Heart left ventricle (tissue), 16 donors: ENCODE measurements at regions not wholly inside any gene's neighbourhood (a gene's known extent, or its start where the extent isn't known, plus 50 kb on each side); places are given as distances from the start of the nearest gene placed in this dataset.
"Not testable (repeated sequence)": the region's sequence is repeated elsewhere in the genome, so short reads cannot be mapped to it uniquely, and the experiment has no call there.

Experiments used
- ATAC-seq, 4 donors: fragments of 200-7000 bp; cut with Tn5 transposase; one replicate each; pipeline ENCODE4 v1.9.1; 2020 to 2022; ENCODE audit warnings: moderate library complexity in 4 of 4, mild to moderate bottlenecking in 3 of 4, moderate number of reproducible peaks in 1 of 4
- DNase-seq, 5 donors: peaks; one replicate each; pipeline ENCODE4 v3.0.0-alpha.2; 2020
- H3K27ac ChIP-seq, 12 donors: fragments of 200-600 bp; sonication (generic) in 4 of 12; one replicate each; pipeline versions ENCODE4 v1.5.0 to v1.8.0; 2016 to 2022; ENCODE audit warnings: mild to moderate bottlenecking in 2 of 12
- H3K27me3 ChIP-seq, 9 donors: fragments of 200-600 bp; sonication (generic) in 2 of 9; one replicate each; pipeline versions ENCODE4 v1.5.1 to v1.8.0; 2016 to 2022; ENCODE audit warnings: mild to moderate bottlenecking in 3 of 9
- H3K36me3 ChIP-seq, 9 donors: fragments of 200-600 bp; sonication (generic) in 2 of 9; one replicate each; pipeline versions ENCODE4 v1.5.0 to v1.8.0; 2018 to 2022; ENCODE audit warnings: mild to moderate bottlenecking in 2 of 9
- H3K4me1 ChIP-seq, 12 donors: fragments of 200-600 bp; sonication (generic) in 4 of 12; one replicate each; pipeline versions ENCODE4 v1.5.0 to v1.8.0; 2016 to 2022; ENCODE audit warnings: mild to moderate bottlenecking in 3 of 12
- H3K4me3 ChIP-seq, 12 donors: fragments of 200-600 bp; sonication (generic) in 4 of 12; one replicate each; pipeline versions ENCODE4 v1.5.0 to v1.8.0; 2017 to 2022; ENCODE audit warnings: mild to moderate bottlenecking in 9 of 12, moderate library complexity in 4 of 12
- H3K9me3 ChIP-seq, 12 donors: fragments of 200-600 bp; sonication (generic) in 4 of 12; one replicate each; pipeline versions ENCODE4 v1.5.0 to v1.8.0; 2016 to 2022; ENCODE audit warnings: mild to moderate bottlenecking in 1 of 12
- CTCF ChIP-seq, 12 donors: fragments of 200-600 bp; sonication (generic) in 4 of 12; IDR thresholded peaks; one replicate each; pipeline versions ENCODE4 v1.5.0 to v1.8.0; 2018 to 2022; ENCODE audit warnings: antibody characterized with exemption in 12 of 12, mild to moderate bottlenecking in 5 of 12
- POLR2A ChIP-seq, 2 donors: fragments of 450-650 bp; IDR thresholded peaks; one replicate each; pipeline ENCODE4 v1.6.1; 2017; ENCODE audit warnings: antibody characterized with exemption in 2 of 2, mild to moderate bottlenecking in 2 of 2, moderate library complexity in 2 of 2
- whole genome bisulfite sequencing, 4 donors: extraction: QIAGEN DNeasy Blood & Tissue Kit in 2 of 4; methylation state at CpG; one replicate each; pipeline versions ENCODE4 v1.1.5 to v1.1.7; 2013 to 2018; 5-methylcytosine and 5-hydroxymethylcytosine counted together
- intact Hi-C, 10 donors: fragments of 100-400 bp; cut with DNase I; formaldehyde crosslinking; loops; one replicate each; pipeline versions ENCODE4 v1.11.1 to v1.14.2; 2022
- donor health status: ischemic (EF 13 %, LVEDD 7.1; RV severe dilation, severe dysfunction).
- donor health status: healthy with polysubstance abuse.
- donor health status: DM: no; HTN: yes; CAD: no.
- donor health status: DM: no; HTN: no; CAD: no.
- donor health status: ischemic (EF 25% LVEDD 6.9; RV normal size, moderate dysfunction).
- donor health status: ischemic (EF 25% LVEDD 5.7; RV mildly dilated, moderate dysfunction).
- donor health status: healthy.
- donor health status: DM: yes; HTN: yes; CAD: no.
- donor health status: ischemic (EF 35%, LVEDD 5.7; RV mildly dilated, moderate dysfunction).
- donor health status: nonischemic (EF 11% LVEDD 7.7; RV severe dilation, severe dysfunction).
- donor health status: DM: yes; HTN: yes; CAD: no.
- donor health status: PGD.
- donor health status: ischemic (EF 29% LVEDD 5.4; RV normal size, mild dysfunction).
- donor health status: nonischemic (EF 23%, LVEDD 6.1; RV moderate dilation, normal function).

- H3K27ac ChIP-seq = no peak overlapping the region
- H3K36me3 ChIP-seq = no peaks in the 10 kb centered on the region
- DNase-seq (no peak), ATAC-seq (no peak)
- TF ChIP-seq CTCF (IDR thresholded peaks at IDR 0.05) (no peak), POLR2A (IDR thresholded peaks at IDR 0.05) (no peak)
- intact Hi-C loops = no loop called here
- no peak overlapping the region for H3K4me3 ChIP-seq
- WGBS, 4 donors = 90 to 93% (median 91%) methylated on average over 3 of the region's 3 CpGs
- no peaks in the 10 kb centered on the region for H3K9me3 ChIP-seq
- no peaks in the 10 kb centered on the region for H3K4me1 ChIP-seq
- no peaks in the 10 kb centered on the region for H3K27me3 ChIP-seq
These were observed 108.6 kb upstream of the MYLIP start for GRCh38 chr6:16020259-16020658.

- H3K36me3 ChIP-seq = no peaks in the 10 kb centered on the region
- DNase-seq = no peak
- ATAC-seq = no peak
These were observed 109.4 kb upstream of the MYLIP start for GRCh38 chr6:16019462-16019861.

GRCh38 chr6:16018626-16019025 is 110.3 kb upstream of the MYLIP start:
- intact Hi-C loops = no loop called here
- Histone ChIP-seq H3K4me3 (no peak overlapping the region), H3K4me1 (no peaks in the 10 kb centered on the region), H3K27me3 (no peaks in the 10 kb centered on the region), H3K9me3 (no peaks in the 10 kb centered on the region), H3K36me3 (no peaks in the 10 kb centered on the region), H3K27ac (no peak overlapping the region)
- WGBS, 4 donors = 93 to 97% (median 96%) methylated on average over 4 of the region's 4 CpGs
- no peak for DNase-seq
- TF ChIP-seq CTCF (IDR thresholded peaks at IDR 0.05) = no peak
- no peak for TF ChIP-seq POLR2A (IDR thresholded peaks at IDR 0.05)
- ATAC-seq = no peak

More at GRCh38 chr6:16019462-16019861, 109.4 kb upstream of the MYLIP start:
- H3K4me3 ChIP-seq = no peak overlapping the region
- H3K27ac ChIP-seq = no peak overlapping the region
- H3K27me3 ChIP-seq = no peaks in the 10 kb centered on the region
- H3K9me3 ChIP-seq = no peaks in the 10 kb centered on the region
- intact Hi-C loops = no loop called here
- no peaks in the 10 kb centered on the region for H3K4me1 ChIP-seq
- 83 to 90% (median 88%) methylated on average over 3 of the region's 3 CpGs for WGBS, 4 donors
- no peak for TF ChIP-seq POLR2A (IDR thresholded peaks at IDR 0.05)

- H3K36me3 ChIP-seq, H3K4me3 ChIP-seq, H3K4me1 ChIP-seq, DNase-seq, H3K9me3 ChIP-seq, H3K27me3 ChIP-seq, ATAC-seq, intact Hi-C loops, H3K27ac ChIP-seq: not testable (repeated sequence)
- whole genome bisulfite sequencing, 4 donors = 78 to 88% (median 87%) methylated on average over 2 to 3 of the region's 3 CpGs; no CpG with 5 or more reads in 1 of the 4 donors
These were observed 114.6 kb upstream of the MYLIP start for GRCh38 chr6:16014325-16014724.

GRCh38 chr6:16007146-16007545 is 121.7 kb upstream of the MYLIP start:
- no peak overlapping the region for H3K27ac ChIP-seq
- H3K4me3 ChIP-seq = no peak overlapping the region
- TF ChIP-seq CTCF (IDR thresholded peaks at IDR 0.05) (no peak), POLR2A (IDR thresholded peaks at IDR 0.05) (no peak)
- intact Hi-C loops = no loop called here
- DNase-seq (no peak), ATAC-seq (no peak)
- H3K9me3 ChIP-seq = no peaks in the 10 kb centered on the region
- H3K27me3 ChIP-seq = no peaks in the 10 kb centered on the region
- H3K36me3 ChIP-seq = no peaks in the 10 kb centered on the region
- peaks cover 0 to 14% (median 6%) of the 10 kb centered on the region in 12 donors for H3K4me1 ChIP-seq
- 77 to 86% (median 82%) methylated on average over 3 of the region's 3 CpGs for WGBS, 4 donors
